Nephron progenitor cell (in vitro differentiated cells): ENCODE measurements at regions not wholly inside any gene's neighbourhood (a gene's known extent, or its start where the extent isn't known, plus 50 kb on each side); places are given as distances from the start of the nearest gene placed in this dataset.
"Not testable (repeated sequence)": the region's sequence is repeated elsewhere in the genome, so short reads cannot be mapped to it uniquely, and the experiment has no call there.

Experiments used
- DNase-seq: peaks from one replicate; pipeline ENCODE4 v3.0.0; 2021
- H3K27ac Mint-ChIP-seq: 2 replicates; pipeline ENCODE4 v1.8.0; 2021; ENCODE audit warnings: mild to moderate bottlenecking, moderate library complexity, mixed read lengths
- H3K27me3 Mint-ChIP-seq: 2 replicates; pipeline ENCODE4 v1.8.0; 2021; ENCODE audit warnings: mild to moderate bottlenecking, low read depth, mixed read lengths; ENCODE audit not compliant: poor library complexity
- H3K36me3 Mint-ChIP-seq: 2 replicates; pipeline ENCODE4 v1.8.0; 2021; ENCODE audit warnings: low read depth, mixed read lengths
- H3K4me1 Mint-ChIP-seq: 2 replicates; pipeline ENCODE4 v1.8.0; 2021; ENCODE audit warnings: mixed read lengths
- H3K4me3 Mint-ChIP-seq: 2 replicates; pipeline ENCODE4 v1.8.0; 2021; ENCODE audit warnings: mild to moderate bottlenecking, moderate library complexity, mixed read lengths
- H3K9me3 Mint-ChIP-seq: 2 replicates; pipeline ENCODE4 v1.8.0; 2021; ENCODE audit warnings: mild to moderate bottlenecking, moderate library complexity, mixed read lengths
- TF ChIP-seq, protein P1 (sequence below): fragments of 200-600 bp; sonication (generic); IDR thresholded peaks from 2 replicates; pipeline ENCODE4 v1.5.0; 2021; ENCODE audit warnings: antibody characterized with exemption

DNA sequence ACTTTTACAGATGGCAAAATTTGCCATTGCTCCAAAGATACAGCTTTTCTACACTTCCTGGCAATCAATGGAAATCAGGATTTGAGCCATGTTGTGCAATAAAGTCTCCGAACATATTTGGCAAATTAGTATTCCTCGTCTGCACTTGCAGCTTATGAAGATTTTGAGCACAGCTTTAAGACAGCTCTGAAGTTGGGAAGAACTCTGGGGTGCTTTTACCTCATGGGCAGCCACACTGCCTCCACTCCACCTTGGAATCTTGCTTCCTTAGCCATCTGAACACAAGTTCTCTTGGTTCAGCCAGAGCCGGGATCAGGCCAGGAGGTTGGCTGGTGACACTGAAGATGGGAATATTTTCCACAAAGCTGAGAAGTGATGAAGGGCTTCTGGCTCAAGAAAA, 191.2 kb downstream of the CWF19L2 start:
- TF ChIP-seq, protein P1, sequence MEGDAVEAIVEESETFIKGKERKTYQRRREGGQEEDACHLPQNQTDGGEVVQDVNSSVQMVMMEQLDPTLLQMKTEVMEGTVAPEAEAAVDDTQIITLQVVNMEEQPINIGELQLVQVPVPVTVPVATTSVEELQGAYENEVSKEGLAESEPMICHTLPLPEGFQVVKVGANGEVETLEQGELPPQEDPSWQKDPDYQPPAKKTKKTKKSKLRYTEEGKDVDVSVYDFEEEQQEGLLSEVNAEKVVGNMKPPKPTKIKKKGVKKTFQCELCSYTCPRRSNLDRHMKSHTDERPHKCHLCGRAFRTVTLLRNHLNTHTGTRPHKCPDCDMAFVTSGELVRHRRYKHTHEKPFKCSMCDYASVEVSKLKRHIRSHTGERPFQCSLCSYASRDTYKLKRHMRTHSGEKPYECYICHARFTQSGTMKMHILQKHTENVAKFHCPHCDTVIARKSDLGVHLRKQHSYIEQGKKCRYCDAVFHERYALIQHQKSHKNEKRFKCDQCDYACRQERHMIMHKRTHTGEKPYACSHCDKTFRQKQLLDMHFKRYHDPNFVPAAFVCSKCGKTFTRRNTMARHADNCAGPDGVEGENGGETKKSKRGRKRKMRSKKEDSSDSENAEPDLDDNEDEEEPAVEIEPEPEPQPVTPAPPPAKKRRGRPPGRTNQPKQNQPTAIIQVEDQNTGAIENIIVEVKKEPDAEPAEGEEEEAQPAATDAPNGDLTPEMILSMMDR = no peak
- no peaks in the 10 kb centered on the region for H3K9me3 Mint-ChIP-seq
- H3K4me1 Mint-ChIP-seq = peaks cover 18% of the 10 kb centered on the region
- H3K4me3 Mint-ChIP-seq = no peak overlapping the region
- no peaks in the 10 kb centered on the region for H3K36me3 Mint-ChIP-seq
- no peak for DNase-seq
- no peak overlapping the region for H3K27ac Mint-ChIP-seq
- peaks cover 11% of the 10 kb centered on the region for H3K27me3 Mint-ChIP-seq

DNA sequence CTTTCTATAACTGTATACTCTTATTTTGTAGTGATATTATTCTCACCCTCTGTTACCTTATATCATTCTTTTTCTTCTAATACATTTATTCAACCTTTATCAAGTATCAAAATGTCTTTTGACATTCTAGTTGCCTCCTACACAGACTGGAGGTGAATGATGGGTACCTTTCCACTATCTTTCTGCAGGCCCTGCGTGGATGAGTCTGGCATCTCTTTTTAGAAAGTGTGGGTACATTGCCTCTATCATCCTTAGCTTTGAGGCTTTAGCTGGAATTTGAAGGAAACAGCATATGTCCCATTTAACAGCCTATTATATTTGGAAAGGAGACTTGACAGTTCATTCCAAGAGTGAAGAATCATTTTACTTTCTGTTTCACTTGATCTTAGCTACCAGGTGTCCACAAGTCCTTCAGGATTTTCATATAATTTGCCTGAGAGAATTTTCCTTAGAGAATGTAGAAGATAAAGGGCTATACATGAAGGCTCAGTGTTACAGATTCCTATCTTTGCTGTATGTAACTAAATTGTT, 192.0 kb downstream of the CWF19L2 start:
- Mint-ChIP-seq H3K9me3 (no peaks in the 10 kb centered on the region), H3K4me1 (peaks cover 18% of the 10 kb centered on the region), H3K27me3 (peaks cover 11% of the 10 kb centered on the region), H3K4me3 (no peak overlapping the region), H3K36me3 (no peaks in the 10 kb centered on the region), H3K27ac (no peak overlapping the region)
- DNase-seq = no peak
- TF ChIP-seq, protein P1 = no peak

DNA sequence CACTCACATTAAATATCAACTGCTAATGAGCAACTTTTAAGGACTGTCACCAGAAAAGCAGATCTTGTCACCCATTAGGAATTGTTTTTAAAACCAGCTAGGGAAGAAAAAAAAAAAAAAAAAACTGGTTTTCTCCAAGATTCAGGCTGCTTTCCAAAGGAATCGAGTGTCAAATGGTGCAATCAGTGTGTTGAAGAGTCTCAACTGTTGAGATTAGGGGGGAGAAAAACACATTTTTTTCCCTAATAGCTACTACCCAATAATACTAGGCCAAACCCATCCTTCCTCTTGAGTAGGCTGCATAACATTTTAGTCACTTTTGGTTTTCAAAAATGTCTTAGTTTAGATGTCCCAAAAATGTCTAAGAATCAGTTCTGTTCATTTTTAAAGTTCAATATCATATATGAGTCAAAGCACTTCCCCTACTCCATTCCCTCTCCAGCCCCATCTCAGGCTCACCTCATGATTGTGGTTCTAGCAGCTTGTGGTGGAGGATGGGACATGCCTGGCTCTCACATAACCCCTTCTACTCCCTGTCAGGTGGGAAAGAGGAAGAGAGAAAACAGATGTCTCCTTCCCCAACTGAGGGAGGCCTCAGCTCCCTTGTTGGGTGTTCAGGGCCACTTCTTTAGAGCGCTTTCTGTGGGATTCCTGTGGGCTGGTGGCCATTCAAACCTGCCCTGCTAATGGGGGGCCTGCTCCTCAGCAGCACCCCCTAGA, 193.6 kb downstream of the CWF19L2 start:
- TF ChIP-seq, protein P1 = no peak
- DNase-seq = no peak
- Mint-ChIP-seq H3K27me3 (peaks cover 11% of the 10 kb centered on the region), H3K4me1 (peaks cover 26% of the 10 kb centered on the region), H3K36me3 (no peaks in the 10 kb centered on the region), H3K4me3 (no peak overlapping the region), H3K27ac (peak overlapping the region; percentile 61), H3K9me3 (no peaks in the 10 kb centered on the region)

DNA sequence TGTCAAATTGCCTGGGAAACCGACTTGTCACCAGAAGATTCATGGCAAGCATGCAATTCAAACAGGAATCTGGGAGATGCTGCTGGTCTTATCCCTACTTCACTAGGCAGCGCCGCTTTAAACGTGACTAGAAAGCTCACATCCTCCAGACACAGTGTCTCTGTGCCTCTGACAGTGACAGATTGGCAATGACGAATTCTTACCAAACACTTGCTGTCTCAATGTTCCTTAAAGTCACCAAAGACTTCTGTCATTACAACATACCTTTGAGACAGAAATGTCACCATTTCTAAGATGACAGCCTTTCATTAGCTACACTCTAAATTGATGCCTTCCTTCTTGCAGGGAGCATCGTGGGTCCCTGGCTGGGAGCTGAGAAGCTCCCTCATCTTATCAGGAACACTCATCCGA, 197.8 kb downstream of the CWF19L2 start:
- TF ChIP-seq, protein P1 = no peak
- Mint-ChIP-seq H3K27me3 (peaks cover 13% of the 10 kb centered on the region), H3K4me3 (no peak overlapping the region), H3K36me3 (no peaks in the 10 kb centered on the region), H3K27ac (peak overlapping the region; percentile 26), H3K4me1 (peaks cover 28% of the 10 kb centered on the region), H3K9me3 (no peaks in the 10 kb centered on the region)
- peak; percentile 5 for DNase-seq

DNA sequence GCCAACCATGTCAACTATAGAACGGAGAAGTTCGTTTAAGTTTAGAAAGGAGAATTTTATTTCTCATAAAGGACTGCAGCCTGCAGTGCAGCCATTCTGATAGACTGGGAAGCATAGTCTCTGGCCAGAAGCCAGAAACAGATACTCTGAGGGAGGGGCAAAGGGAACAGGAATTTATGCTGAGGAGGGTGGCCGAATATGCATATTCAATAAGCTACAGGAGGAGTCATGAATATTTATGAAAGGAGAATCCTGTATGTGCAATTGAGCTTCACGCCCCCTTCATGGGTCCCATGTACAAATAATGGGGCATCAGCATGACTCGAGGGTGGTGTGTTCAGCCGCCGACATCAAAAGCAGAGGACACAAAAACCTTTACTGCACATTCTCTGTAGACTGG, 199.9 kb downstream of the CWF19L2 start:
- H3K36me3 Mint-ChIP-seq = no peaks in the 10 kb centered on the region
- H3K27ac Mint-ChIP-seq = no peak overlapping the region
- H3K9me3 Mint-ChIP-seq = no peaks in the 10 kb centered on the region
- DNase-seq = no peak
- TF ChIP-seq, protein P1 = no peak
- no peak overlapping the region for H3K4me3 Mint-ChIP-seq
- H3K4me1 Mint-ChIP-seq = peaks cover 19% of the 10 kb centered on the region
- H3K27me3 Mint-ChIP-seq = peaks cover 9% of the 10 kb centered on the region

DNA sequence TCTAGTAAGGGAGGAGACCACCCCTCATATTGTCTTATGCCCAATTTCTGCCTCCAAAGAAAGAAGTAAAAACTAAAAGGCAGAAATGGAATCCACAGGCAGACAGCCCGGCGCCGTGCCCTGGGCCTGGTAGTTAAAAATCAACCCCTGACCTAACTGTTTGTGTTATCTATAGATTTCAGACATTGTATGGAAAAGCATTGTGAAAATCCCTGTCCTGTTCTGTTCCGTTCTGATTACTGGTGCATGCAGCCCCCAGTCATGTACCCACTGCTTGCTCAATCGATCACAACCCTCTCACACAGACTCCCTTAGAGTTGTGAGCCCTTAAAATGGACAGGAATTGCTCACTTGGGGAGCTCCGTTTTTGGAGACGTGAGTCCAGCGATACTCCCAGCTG, 204.0 kb downstream of the CWF19L2 start:
- not testable (repeated sequence) for H3K4me1 Mint-ChIP-seq, H3K36me3 Mint-ChIP-seq, DNase-seq, H3K9me3 Mint-ChIP-seq, H3K27ac Mint-ChIP-seq, H3K4me3 Mint-ChIP-seq, H3K27me3 Mint-ChIP-seq
